ENCODE measurements at regions not wholly inside any gene's neighbourhood (a gene's known extent, or its start where the extent isn't known, plus 50 kb on each side); places are given as distances from the start of the nearest gene placed in this dataset.

DNA sequence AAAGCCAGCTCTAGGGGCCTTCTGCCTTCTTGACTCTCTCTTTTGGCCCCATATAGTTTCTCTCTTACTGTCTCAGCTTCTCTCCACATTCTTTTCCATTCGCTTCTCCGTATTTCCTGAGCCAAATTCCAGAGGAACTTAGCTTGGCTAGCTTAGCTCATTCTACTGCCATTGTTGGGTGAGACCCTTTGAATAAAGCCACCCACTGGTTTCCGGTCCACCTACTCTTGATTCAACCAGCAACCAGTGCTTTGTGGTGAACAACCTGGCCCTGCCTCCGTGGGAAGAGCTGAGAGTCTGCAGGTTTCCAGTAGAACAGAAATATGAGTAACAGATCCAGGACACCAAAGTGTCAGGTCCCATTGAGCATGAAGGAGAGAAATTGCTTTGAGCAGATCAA, 81.3 kb upstream of the ARHGAP20 start:
- Histone ChIP-seq H3K4me1 (no peaks in the 10 kb centered on the region), H3K27ac (no peak overlapping the region), H3K9me3 (no peaks in the 10 kb centered on the region), H3K4me3 (no peak overlapping the region), H3K27me3 (no peaks in the 10 kb centered on the region), H3K36me3 (no peaks in the 10 kb centered on the region)
- intact Hi-C loops (cut with DNase I), result no loop called here
- 65 to 72% methylated on average over 2 to 4 of the region's 4 CpGs for WGBS, 2 donors
- TF ChIP-seq, protein P1, sequence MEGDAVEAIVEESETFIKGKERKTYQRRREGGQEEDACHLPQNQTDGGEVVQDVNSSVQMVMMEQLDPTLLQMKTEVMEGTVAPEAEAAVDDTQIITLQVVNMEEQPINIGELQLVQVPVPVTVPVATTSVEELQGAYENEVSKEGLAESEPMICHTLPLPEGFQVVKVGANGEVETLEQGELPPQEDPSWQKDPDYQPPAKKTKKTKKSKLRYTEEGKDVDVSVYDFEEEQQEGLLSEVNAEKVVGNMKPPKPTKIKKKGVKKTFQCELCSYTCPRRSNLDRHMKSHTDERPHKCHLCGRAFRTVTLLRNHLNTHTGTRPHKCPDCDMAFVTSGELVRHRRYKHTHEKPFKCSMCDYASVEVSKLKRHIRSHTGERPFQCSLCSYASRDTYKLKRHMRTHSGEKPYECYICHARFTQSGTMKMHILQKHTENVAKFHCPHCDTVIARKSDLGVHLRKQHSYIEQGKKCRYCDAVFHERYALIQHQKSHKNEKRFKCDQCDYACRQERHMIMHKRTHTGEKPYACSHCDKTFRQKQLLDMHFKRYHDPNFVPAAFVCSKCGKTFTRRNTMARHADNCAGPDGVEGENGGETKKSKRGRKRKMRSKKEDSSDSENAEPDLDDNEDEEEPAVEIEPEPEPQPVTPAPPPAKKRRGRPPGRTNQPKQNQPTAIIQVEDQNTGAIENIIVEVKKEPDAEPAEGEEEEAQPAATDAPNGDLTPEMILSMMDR (IDR thresholded peaks at IDR 0.05), result no peak
- TF ChIP-seq POLR2A (IDR thresholded peaks at IDR 0.05), result no peak
- DNase-seq, result no peak

DNA sequence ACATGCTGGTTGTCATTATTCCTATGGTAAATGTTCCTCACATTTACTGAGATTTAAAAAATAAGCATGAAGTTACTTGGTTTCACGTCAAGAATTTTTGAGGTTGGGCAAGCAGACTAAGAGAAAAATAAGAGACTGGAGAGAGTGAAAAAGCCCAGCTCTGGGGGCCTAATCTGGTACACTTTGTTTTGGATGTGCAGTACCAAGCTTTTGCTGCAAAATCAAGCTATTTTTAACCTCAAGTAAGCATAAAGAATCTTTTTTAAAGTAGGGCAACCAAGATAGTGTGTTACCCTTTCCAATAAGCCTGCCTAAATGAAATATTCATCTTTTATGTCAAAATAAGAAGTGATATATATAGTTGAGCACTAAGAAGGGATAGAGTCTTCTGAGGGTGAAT, 79.4 kb upstream of the ARHGAP20 start:
- no peaks in the 10 kb centered on the region for H3K9me3 ChIP-seq
- no peaks in the 10 kb centered on the region for H3K27me3 ChIP-seq
- no peak overlapping the region for H3K4me3 ChIP-seq
- no peak for DNase-seq
- peaks cover 0 to 19% (median 0%) of the 10 kb centered on the region in 3 donors for H3K4me1 ChIP-seq
- TF ChIP-seq, protein P1 (IDR thresholded peaks at IDR 0.05), result no peak
- intact Hi-C loops (cut with DNase I), result no loop called here
- no peak overlapping the region for H3K27ac ChIP-seq
- H3K36me3 ChIP-seq, result no peaks in the 10 kb centered on the region
- 47 to 68% methylated on average over 1 of the region's 1 CpG for WGBS, 2 donors

DNA sequence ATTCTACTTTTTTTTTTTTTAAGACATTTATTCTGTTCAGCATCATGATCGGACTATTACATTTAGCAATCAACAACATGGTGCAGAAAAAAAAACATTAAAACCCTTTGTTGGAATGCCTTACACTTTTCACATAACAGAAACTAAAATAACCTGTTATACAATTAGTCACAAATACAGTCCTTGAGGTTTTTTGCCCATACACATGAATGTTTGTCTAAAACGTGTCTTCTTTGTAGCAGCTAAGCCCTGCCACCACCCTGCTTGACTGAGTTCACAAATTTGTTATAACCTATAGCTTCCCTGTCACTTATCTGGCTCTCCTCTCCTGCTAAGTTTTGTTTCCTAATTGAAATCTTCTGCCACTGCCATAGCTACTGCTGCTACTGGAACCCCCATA, 75.4 kb upstream of the ARHGAP20 start:
- Histone ChIP-seq H3K4me1 (peaks cover 0 to 26% (median 0%) of the 10 kb centered on the region in 3 donors), H3K36me3 (no peaks in the 10 kb centered on the region), H3K4me3 (no peak overlapping the region), H3K27ac (peak overlapping the region in 2 of 4 donors; percentile 55 to 67), H3K27me3 (no peaks in the 10 kb centered on the region), H3K9me3 (peaks cover 0 to 9% (median 5%) of the 10 kb centered on the region in 3 donors)
- no peak for DNase-seq
- 29 to 35% methylated on average over 2 of the region's 2 CpGs for WGBS, 2 donors
- intact Hi-C loops (cut with DNase I), result no loop called here
- TF ChIP-seq POLR2A (IDR thresholded peaks at IDR 0.05), result no peak
- TF ChIP-seq, protein P1 (IDR thresholded peaks at IDR 0.05), result no peak

DNA sequence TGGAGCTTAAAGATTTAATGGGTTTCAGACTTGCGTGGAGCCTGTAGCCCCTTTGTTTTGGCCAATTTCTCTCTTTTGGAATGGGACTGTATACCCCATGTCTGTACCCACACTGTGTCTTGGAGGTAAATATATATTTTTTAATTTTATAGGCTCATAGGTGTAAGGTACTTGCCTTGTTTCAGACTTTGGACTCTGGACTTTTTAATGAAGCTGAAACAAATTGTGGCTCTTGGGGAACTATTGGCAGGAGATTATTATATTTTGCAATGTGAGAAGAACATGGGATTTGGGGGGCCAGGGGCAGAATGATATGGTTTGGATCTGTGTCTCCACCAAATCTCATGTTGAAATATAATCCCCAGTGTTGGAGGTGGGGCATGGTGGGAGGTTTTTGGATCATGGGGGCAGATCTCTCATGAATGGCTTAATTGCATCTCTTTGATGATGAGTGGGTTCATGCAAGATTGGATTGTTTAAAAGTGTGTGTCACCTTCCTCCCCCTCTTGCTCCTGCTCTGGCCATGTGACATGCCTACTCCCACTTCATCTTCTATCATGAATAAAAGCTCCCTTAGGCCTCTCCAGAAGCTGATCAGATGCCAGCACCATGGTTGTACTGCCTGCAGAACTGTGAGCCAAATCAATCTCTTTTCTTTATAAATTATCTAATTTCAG, 74.1 kb upstream of the ARHGAP20 start:
- no peaks in the 10 kb centered on the region for H3K36me3 ChIP-seq
- WGBS, 2 donors, result 73 to 85% methylated on average over 1 of the region's 1 CpG
- H3K27ac ChIP-seq, result no peak overlapping the region
- no peak overlapping the region for H3K4me3 ChIP-seq
- peaks cover 0 to 9% (median 5%) of the 10 kb centered on the region in 3 donors for H3K9me3 ChIP-seq
- no peaks in the 10 kb centered on the region for H3K27me3 ChIP-seq
- TF ChIP-seq, protein P1 (IDR thresholded peaks at IDR 0.05), result no peak
- TF ChIP-seq POLR2A (IDR thresholded peaks at IDR 0.05), result no peak
- intact Hi-C loops (cut with DNase I), result no loop called here
- DNase-seq, result no peak
- peaks cover 0 to 37% (median 7%) of the 10 kb centered on the region in 3 donors for H3K4me1 ChIP-seq

DNA sequence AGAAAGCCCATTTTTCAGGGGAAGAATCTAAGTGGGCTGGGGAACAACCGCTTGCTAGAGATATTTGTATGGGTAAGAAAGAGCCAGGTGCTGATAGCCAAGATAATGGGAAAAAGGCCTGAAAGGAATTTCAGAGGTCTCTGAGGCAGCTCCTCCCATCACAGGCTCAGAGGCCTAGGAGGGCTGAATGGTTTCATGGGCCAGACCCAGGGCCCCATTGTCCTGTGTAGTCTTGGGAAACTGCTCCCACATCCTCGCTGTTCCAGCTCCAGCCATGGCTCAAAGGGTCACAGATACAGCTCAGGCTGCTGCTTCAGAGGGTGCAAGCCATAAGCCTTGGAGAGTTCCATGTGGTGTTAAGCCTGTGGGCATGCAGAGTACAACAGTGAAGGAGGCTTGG, 73.2 kb upstream of the ARHGAP20 start:
- intact Hi-C loops (cut with DNase I), result no loop called here
- Histone ChIP-seq H3K4me3 (no peak overlapping the region), H3K4me1 (peaks cover 0 to 37% (median 7%) of the 10 kb centered on the region in 3 donors), H3K9me3 (peaks cover 0 to 9% (median 5%) of the 10 kb centered on the region in 3 donors), H3K27ac (no peak overlapping the region), H3K36me3 (no peaks in the 10 kb centered on the region), H3K27me3 (no peaks in the 10 kb centered on the region)
- no peak for DNase-seq
- 90 to 91% methylated on average over 2 of the region's 2 CpGs for WGBS, 2 donors
- TF ChIP-seq POLR2A (IDR thresholded peaks at IDR 0.05), result no peak
- TF ChIP-seq, protein P1 (IDR thresholded peaks at IDR 0.05), result no peak
